ENCODE measurements at regions not wholly inside any gene's neighbourhood (a gene's known extent, or its start where the extent isn't known, plus 50 kb on each side); places are given as distances from the start of the nearest gene placed in this dataset.

GRCh38 chr20:51258582-51259165, 235.8 kb upstream of the KCNG1 start:
- H3K4me1 ChIP-seq = no peaks in the 10 kb centered on the region
- WGBS = 83% methylated on average over 3 of the region's 3 CpGs
- H3K36me3 ChIP-seq = no peaks in the 10 kb centered on the region
- H3K9me3 ChIP-seq = no peaks in the 10 kb centered on the region
- H3K4me3 ChIP-seq = no peak overlapping the region
- H3K27ac ChIP-seq (replicated peaks in 1 of 4) = no peak overlapping the region
- no peak for DNase-seq (ENCODE audit: extremely low spot score)
- peaks cover 0 to 3% (median 0%) of the 10 kb centered on the region in 4 donors for H3K27me3 ChIP-seq
- TF ChIP-seq POLR2AphosphoS5 (IDR thresholded peaks at IDR 0.05) (no peak), EP300 (IDR thresholded peaks at IDR 0.05) (no peak), POLR2A (IDR thresholded peaks at IDR 0.05; ENCODE audit: low read depth) (no peak)
- TF ChIP-seq, protein P1, sequence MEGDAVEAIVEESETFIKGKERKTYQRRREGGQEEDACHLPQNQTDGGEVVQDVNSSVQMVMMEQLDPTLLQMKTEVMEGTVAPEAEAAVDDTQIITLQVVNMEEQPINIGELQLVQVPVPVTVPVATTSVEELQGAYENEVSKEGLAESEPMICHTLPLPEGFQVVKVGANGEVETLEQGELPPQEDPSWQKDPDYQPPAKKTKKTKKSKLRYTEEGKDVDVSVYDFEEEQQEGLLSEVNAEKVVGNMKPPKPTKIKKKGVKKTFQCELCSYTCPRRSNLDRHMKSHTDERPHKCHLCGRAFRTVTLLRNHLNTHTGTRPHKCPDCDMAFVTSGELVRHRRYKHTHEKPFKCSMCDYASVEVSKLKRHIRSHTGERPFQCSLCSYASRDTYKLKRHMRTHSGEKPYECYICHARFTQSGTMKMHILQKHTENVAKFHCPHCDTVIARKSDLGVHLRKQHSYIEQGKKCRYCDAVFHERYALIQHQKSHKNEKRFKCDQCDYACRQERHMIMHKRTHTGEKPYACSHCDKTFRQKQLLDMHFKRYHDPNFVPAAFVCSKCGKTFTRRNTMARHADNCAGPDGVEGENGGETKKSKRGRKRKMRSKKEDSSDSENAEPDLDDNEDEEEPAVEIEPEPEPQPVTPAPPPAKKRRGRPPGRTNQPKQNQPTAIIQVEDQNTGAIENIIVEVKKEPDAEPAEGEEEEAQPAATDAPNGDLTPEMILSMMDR (IDR thresholded peaks at IDR 0.05) = no peak
- intact Hi-C loops (cut with DNase I) = no loop called here

GRCh38 chr20:51255417-51255816, 232.5 kb upstream of the KCNG1 start:
- Histone ChIP-seq H3K27ac (replicated peaks in 1 of 4) (no peak overlapping the region), H3K4me3 (no peak overlapping the region), H3K36me3 (no peaks in the 10 kb centered on the region), H3K9me3 (no peaks in the 10 kb centered on the region), H3K4me1 (no peaks in the 10 kb centered on the region), H3K27me3 (peaks cover 0 to under 1% (median 0%) of the 10 kb centered on the region in 4 donors)
- intact Hi-C loops (cut with DNase I) = no loop called here
- WGBS = 58% methylated on average over 3 of the region's 3 CpGs
- TF ChIP-seq, protein P1 (IDR thresholded peaks at IDR 0.05) = no peak
- TF ChIP-seq POLR2A (IDR thresholded peaks at IDR 0.05; ENCODE audit: low read depth) (no peak), POLR2AphosphoS5 (IDR thresholded peaks at IDR 0.05) (no peak), EP300 (IDR thresholded peaks at IDR 0.05) (no peak)
- no peak for DNase-seq (ENCODE audit: extremely low spot score)

DNA sequence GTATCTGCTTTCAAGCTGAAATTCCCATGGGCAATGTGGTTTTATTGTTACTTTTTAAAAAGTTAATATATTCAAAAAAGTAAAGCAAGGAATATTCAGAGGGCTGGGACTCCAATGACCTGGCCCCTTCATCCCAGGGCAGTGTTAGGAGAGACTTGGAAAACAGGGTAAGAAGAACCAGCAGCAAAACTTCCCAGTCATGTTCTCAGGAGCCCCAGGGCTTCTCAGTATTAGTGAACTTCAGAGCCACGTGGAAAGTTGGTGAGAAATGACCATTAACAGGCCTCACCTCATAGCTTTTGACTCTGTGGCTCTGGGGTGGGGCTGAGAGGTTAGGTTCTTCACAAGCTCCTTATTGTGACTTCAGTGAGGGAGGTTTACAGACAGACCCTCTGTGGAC, 230.4 kb upstream of the KCNG1 start:
- Histone ChIP-seq H3K4me3 (no peak overlapping the region), H3K4me1 (no peaks in the 10 kb centered on the region), H3K27ac (replicated peaks in 1 of 4) (no peak overlapping the region), H3K9me3 (no peaks in the 10 kb centered on the region), H3K27me3 (no peaks in the 10 kb centered on the region), H3K36me3 (no peaks in the 10 kb centered on the region)
- no peak for DNase-seq (ENCODE audit: extremely low spot score)
- 58% methylated on average over 1 of the region's 1 CpG for WGBS
- TF ChIP-seq EP300 (IDR thresholded peaks at IDR 0.05) = no peak
- TF ChIP-seq, protein P1 (IDR thresholded peaks at IDR 0.05) = no peak
- TF ChIP-seq POLR2AphosphoS5 (IDR thresholded peaks at IDR 0.05) = no peak
- no peak for TF ChIP-seq POLR2A (IDR thresholded peaks at IDR 0.05; ENCODE audit: low read depth)
- intact Hi-C loops (cut with DNase I) = no loop called here

DNA sequence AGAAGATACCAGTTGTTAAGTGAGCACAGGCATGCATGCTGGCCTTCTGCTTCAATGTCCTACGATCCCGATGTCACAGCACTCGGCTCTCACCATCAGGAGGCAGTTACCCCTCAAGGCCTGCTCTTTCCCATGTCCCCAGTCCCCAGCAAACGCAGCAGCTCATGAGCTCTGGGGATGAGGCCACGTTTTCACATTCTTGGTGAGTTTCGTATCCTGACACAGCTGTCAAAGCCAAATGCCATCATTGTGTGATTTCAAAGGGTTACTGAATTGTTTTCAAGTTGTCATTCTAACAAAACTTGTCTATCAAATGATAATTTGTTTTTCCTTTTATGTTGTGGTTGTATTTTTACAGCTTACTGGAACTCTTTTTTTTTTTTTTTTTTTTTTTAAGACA, 226.9 kb upstream of the KCNG1 start:
- Histone ChIP-seq H3K4me1 (no peaks in the 10 kb centered on the region), H3K9me3 (no peaks in the 10 kb centered on the region), H3K27me3 (no peaks in the 10 kb centered on the region), H3K27ac (replicated peaks in 1 of 4) (no peak overlapping the region), H3K36me3 (no peaks in the 10 kb centered on the region), H3K4me3 (no peak overlapping the region)
- intact Hi-C loops (cut with DNase I) = no loop called here
- DNase-seq (ENCODE audit: extremely low spot score) = no peak
- 77% methylated on average over 6 of the region's 6 CpGs for WGBS
- no peak for TF ChIP-seq EP300 (IDR thresholded peaks at IDR 0.05)
- TF ChIP-seq POLR2A (IDR thresholded peaks at IDR 0.05; ENCODE audit: low read depth) = no peak
- TF ChIP-seq POLR2AphosphoS5 (IDR thresholded peaks at IDR 0.05) = no peak
- TF ChIP-seq, protein P1 (IDR thresholded peaks at IDR 0.05) = no peak

DNA sequence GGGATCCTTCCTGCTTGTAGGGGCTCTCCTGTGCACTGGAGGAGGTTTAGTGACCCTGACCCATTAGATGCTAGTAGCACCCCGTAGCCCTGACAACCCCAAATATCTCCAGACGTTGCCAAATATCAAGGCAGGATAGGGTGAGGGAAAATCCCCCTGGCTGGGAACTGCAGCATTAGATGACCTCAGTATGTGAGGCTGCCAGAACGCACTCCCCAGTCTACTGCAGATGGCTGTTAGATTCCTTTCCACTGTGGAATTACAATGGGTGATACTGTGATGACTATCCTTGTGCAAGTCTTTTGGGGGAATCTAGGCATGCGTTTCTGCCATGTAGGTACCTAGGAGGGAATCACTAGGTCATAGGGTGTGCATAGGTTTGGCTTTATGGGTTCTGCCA, 226.3 kb upstream of the KCNG1 start:
- TF ChIP-seq EP300 (IDR thresholded peaks at IDR 0.05) (no peak), POLR2A (IDR thresholded peaks at IDR 0.05; ENCODE audit: low read depth) (no peak), POLR2AphosphoS5 (IDR thresholded peaks at IDR 0.05) (no peak)
- TF ChIP-seq, protein P1 (IDR thresholded peaks at IDR 0.05) = no peak
- H3K4me1 ChIP-seq = no peaks in the 10 kb centered on the region
- DNase-seq (ENCODE audit: extremely low spot score) = no peak
- no peak overlapping the region for H3K27ac ChIP-seq (replicated peaks in 1 of 4)
- no peak overlapping the region for H3K4me3 ChIP-seq
- no peaks in the 10 kb centered on the region for H3K36me3 ChIP-seq
- intact Hi-C loops (cut with DNase I) = no loop called here
- no peaks in the 10 kb centered on the region for H3K9me3 ChIP-seq
- 42% methylated on average over 4 of the region's 4 CpGs for WGBS
- no peaks in the 10 kb centered on the region for H3K27me3 ChIP-seq

Data from esophagus muscularis mucosa (tissue), 4 donors.